ENCODE measurements at regions not wholly inside any gene's neighbourhood (a gene's known extent, or its start where the extent isn't known, plus 50 kb on each side); places are given as distances from the start of the nearest gene placed in this dataset.

- Histone ChIP-seq H4K20me1 (replicated peaks in 1 of 2; ENCODE audit: control insufficient read depth in 1 of 2, insufficient read depth in 2 of 2, low read length in 2 of 2) (no peaks in the 10 kb centered on the region), H3K4me1 (replicated peaks in 1 of 4; ENCODE audit: control insufficient read depth in 3 of 4, insufficient read depth in 4 of 4, low read length in 3 of 4) (peaks cover 0 to 3% (median 0%) of the 10 kb centered on the region in 4 experiments; a peak in 1 of 7 replicates), H2BK120ac (replicated peaks; ENCODE audit: low read depth, low read length) (no peak overlapping the region), H3K23ac (ENCODE audit: insufficient read length) (no peak overlapping the region), H3K27ac (ENCODE audit: low read depth, low read length) (no peak overlapping the region), H2BK15ac (ENCODE audit: low read length) (no peak overlapping the region), H2AFZ (ENCODE audit: low read length) (no peak overlapping the region), H2BK5ac (ENCODE audit: low read depth, low read length) (no peak overlapping the region), H3K4me3 (ENCODE audit: extremely low read depth in 1 of 4, insufficient read depth in 2 of 4, low read depth in 3 of 4, low read length in 4 of 4) (no peak overlapping the region), H4K8ac (ENCODE audit: extremely low read depth, insufficient read depth, low read length) (no peak overlapping the region), H3K14ac (ENCODE audit: insufficient read length) (no peak overlapping the region), H2BK12ac (ENCODE audit: low read depth, low read length) (no peak overlapping the region), H3K4me2 (ENCODE audit: insufficient read depth in 1 of 2, low read depth in 2 of 2, low read length in 2 of 2) (no peak overlapping the region), H3K4ac (replicated peaks; ENCODE audit: insufficient read length, low read depth, low read length) (no peak overlapping the region), H3K18ac (ENCODE audit: extremely low read depth, low read length) (no peak overlapping the region), H3K27me3 (replicated peaks in 1 of 4; ENCODE audit: control insufficient read depth in 3 of 4, extremely low read depth in 1 of 4, insufficient read depth in 3 of 4, low read length in 3 of 4) (no peaks in the 10 kb centered on the region), H4K5ac (ENCODE audit: insufficient read length, low read depth, low read length) (no peak overlapping the region), H3K79me1 (ENCODE audit: low read depth, low read length) (no peaks in the 10 kb centered on the region), H3K79me2 (ENCODE audit: control insufficient read depth in 1 of 2, insufficient read depth in 2 of 2, low read length in 2 of 2) (no peaks in the 10 kb centered on the region), H3K56ac (replicated peaks; ENCODE audit: insufficient read length, low read depth, low read length) (no peak overlapping the region), H3K9me3 (ENCODE audit: insufficient read depth in 2 of 2, low read depth in 1 of 2, low read length in 1 of 2) (peaks cover 11 to 14% of the 10 kb centered on the region in 2 experiments), H3K23me2 (ENCODE audit: low read depth, low read length) (no peaks in the 10 kb centered on the region), H3K9ac (replicated peaks in 1 of 4; ENCODE audit: extremely low read depth in 1 of 4, low read depth in 3 of 4, low read length in 3 of 4) (no peak overlapping the region), H3K36me3 (ENCODE audit: control insufficient read depth in 2 of 4, insufficient read depth in 4 of 4, low read length in 3 of 4) (peaks cover 0 to 13% (median 5%) of the 10 kb centered on the region in 4 experiments; a peak in 3 of 8 replicates), H2BK20ac (ENCODE audit: low read length) (no peak overlapping the region), H4K91ac (replicated peaks; ENCODE audit: insufficient read length, low read length) (no peak overlapping the region), H2AK5ac (ENCODE audit: low read depth, low read length) (no peak overlapping the region)
- ChIA-PET CTCF (ENCODE audit: partially characterized antibody) (no interaction called here), POLR2A (ENCODE audit: partially characterized antibody) (no interaction called here)
- TF ChIP-seq BCL11A (IDR thresholded peaks at IDR 0.05; ENCODE audit: low read depth in 2 of 2, low read length in 2 of 2), result no peak
- TF ChIP-seq EGR1 (IDR thresholded peaks at IDR 0.05; ENCODE audit: borderline replicate concordance, low read depth, low read length), result no peak
- TF ChIP-seq PHF8 (conservative IDR thresholded peaks at IDR 0.05; ENCODE audit: low read depth, low read length), result no peak
- no peak for TF ChIP-seq ZNF274 (IDR thresholded peaks at IDR 0.05; ENCODE audit: borderline replicate concordance, extremely low read depth, low read length)
- TF ChIP-seq ASH2L (IDR thresholded peaks at IDR 0.05; ENCODE audit: low read length), result no peak
- no peak for TF ChIP-seq RXRA (IDR thresholded peaks at IDR 0.05; ENCODE audit: insufficient read depth, low read depth, low read length)
- no peak for TF ChIP-seq HDAC6 (IDR thresholded peaks at IDR 0.05; ENCODE audit: low read depth, low read length)
- no peak for TF ChIP-seq FOSL1 (IDR thresholded peaks at IDR 0.05; ENCODE audit: insufficient read depth, low read depth, low read length)
- 92% methylated on average over 10 of the region's 10 CpGs; no CpG with 5 or more reads in 1 of the 2 experiments for WGBS, 2 experiments (ENCODE audit: extremely low coverage in 1 of 2, insufficient coverage in 1 of 2, insufficient read length in 1 of 2, insufficient replicate concordance in 2 of 2, low coverage in 1 of 2, low lambda C conversion rate in 2 of 2, missing lambda C conversion rate in 1 of 2)
- DNase-seq (ENCODE audit: low read depth in 1 of 2, low spot score in 2 of 2) (no peak), FAIRE-seq (no peak)
These were observed 61.5 kb upstream of the FAM98A start for GRCh38 chr2:33660416-33661123.

Measured in H1 (cell line).